ENCODE measurements at regions not wholly inside any gene's neighbourhood (a gene's known extent, or its start where the extent isn't known, plus 50 kb on each side); places are given as distances from the start of the nearest gene placed in this dataset.
A peak's percentile ranks its signal among the peaks of the same experiment; 100 is the strongest.
"Not testable (repeated sequence)": the region's sequence is repeated elsewhere in the genome, so short reads cannot be mapped to it uniquely, and the experiment has no call there.

- DNase-seq (ENCODE audit: low read depth), result no peak
Measured at GRCh38 chr4:18733961-18734360, 712.4 kb upstream of the LCORL start.

- DNase-seq (ENCODE audit: low read depth), result no peak
Measured at GRCh38 chr4:18722748-18723191, 701.2 kb upstream of the LCORL start.

DNA sequence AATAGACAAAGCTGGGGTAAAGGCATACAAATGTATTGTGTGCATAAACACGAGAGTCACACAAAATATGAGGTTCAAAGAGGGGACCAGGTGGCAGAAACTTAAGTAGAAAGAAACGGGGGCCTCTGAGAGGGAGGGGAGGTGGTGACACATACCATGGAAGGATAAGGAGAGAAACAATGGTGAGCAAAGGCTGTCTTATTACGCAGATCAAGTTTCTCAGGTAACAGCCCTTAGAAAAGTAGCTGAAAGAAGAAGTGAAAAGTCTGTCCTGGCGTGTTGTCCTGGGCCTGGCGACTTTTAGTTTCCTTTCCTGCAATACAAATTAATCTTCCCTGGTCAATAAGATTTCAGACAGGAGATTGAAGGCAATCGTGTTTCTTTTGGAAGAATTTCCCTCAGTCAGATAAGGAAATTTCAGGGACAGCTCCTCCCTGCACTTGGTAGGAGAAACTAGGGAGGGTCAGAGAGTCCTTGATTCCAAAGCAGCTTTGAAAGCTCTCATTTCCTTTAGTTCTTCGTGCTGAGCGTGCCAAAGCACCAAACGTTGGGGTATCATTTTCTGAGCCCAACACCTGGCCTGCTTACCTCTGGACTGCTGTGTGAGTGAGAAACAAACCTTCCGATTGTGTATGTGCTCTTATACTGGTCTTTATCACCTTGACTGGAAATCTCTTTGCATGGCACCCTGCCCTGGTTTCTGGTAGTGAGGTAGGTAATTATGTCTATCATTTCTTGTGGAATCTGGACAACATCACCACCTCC lies 676.7 kb upstream of the LCORL start:
- DNase-seq (ENCODE audit: low read depth), result no peak

- DNase-seq (ENCODE audit: low read depth), result no peak
Measured at GRCh38 chr4:18695733-18696527, 674.4 kb upstream of the LCORL start.

DNA sequence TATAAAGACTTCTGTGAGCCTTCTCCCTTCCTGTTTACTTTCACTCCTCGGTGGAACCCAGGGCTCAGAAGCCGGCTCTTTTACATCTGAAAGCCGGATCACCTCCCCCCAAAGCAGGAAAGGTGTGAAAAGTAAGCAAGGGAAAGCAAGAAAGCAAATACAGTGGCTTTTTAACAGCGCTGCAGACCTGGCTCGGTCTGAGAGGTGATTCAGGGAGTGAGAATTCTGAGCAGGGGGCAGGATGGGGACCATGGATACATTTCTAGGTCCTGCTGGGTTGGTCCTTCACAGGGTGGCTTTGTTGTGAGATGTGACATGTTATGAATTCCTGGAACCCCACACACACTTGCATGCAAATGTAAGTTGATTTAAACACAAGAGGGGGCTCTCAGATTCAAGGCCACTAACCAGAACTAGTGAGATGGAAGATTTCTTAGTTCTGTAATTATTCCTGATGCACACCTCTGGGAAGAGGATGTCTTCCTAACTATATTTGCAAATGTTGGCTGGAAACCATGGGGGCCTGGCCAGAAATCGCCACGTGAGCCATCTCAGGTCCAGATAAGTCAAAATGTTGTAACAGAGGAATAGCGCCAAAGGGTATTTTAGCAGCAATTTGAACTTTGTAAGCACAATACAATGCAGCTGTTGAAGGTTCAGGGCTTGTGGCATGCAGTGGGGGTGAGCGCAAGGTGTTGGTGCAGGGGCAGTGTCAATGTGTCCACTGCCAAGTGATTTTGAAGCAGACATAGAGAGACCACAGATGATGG lies 670.1 kb upstream of the LCORL start:
- DNase-seq (ENCODE audit: low read depth), result no peak

DNA sequence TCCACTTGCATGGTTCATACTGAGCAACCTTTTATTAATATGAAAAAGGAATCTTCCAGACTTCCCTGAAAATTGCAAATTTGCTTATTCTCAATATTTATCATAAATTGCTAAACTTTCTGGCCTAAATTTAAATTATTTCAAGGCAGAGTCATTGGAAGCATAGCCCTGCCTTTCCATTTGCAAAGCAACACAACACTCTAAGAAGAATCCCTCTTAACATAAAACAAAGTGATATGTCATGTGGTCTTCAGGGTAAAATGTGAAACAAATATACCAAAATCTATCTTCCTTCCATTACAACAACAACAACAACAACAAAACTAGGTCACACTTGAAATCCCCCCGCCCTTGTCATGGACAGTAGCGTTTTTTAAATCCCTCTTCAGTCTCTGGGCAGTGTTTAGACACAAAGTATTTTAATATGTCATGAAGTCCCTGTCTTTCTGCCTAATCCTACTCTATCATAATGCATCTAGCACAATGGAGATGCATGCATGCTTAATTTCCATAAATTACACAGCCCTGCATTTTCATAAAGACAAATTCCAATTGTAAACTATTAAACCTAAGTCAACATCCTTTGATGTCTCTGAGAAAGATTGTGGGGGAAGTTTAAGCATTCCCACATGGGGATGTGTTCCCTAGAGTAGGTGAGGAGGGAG lies 668.9 kb upstream of the LCORL start:
- DNase-seq (ENCODE audit: low read depth), result no peak

GRCh38 chr4:18689308-18690115 lies 668.0 kb upstream of the LCORL start:
- peak; percentile 3 for DNase-seq (ENCODE audit: low read depth)

DNA sequence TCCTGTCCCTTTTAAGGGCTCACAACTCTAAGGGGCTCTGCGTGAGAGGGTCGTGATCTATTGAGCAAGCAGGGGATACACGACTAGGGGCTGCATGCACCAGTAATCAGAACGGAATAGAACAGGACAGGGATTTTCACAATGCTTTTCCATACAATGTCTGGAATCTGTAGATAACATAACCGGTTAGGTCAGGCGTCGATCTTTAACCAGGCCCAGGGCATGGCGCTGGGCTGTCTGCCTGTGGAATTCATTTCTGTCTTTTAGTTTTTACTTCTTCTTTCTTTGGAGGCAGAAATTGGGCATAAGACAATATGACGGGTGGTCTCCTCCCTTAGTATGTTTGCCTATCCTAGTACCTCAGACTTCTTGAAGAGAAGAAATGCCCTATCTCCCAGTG lies 666.8 kb upstream of the LCORL start:
- DNase-seq (ENCODE audit: low read depth), result not testable (repeated sequence)

DNA sequence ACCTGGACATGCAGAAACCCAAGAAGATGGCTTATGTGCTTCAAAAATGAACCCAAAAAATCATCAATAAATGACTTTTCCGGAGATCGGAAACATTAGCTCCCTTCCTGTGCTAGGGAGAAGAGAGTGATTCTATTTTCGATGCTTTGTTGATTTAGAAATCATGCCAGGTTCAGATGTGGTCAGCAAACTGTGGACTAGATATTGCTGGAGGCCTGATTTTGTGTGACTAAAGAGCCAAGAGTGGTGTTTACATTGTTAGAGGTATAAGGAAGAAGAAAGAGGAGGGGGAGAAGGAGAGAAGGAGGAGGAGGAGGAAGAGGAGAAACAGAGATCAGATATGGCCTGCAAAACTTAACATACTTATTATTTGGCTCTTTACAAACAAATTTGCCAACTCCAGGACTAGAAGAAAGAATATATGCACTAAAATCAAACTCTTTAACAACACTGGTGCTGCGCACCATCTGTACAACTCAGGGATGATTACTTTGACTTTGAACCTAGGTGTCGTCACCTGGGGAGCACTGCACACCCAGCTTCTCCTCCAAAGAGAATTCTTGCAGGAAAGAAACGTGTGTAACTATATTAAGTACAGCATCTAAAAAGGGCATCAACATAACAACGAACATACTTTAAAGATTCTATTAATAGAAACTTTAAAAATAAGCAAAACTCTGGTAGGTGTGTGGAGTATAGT lies 664.9 kb upstream of the LCORL start:
- DNase-seq (ENCODE audit: low read depth), result no peak

GRCh38 chr4:18684932-18685331 lies 663.4 kb upstream of the LCORL start:
- DNase-seq (ENCODE audit: low read depth), result no peak

DNA sequence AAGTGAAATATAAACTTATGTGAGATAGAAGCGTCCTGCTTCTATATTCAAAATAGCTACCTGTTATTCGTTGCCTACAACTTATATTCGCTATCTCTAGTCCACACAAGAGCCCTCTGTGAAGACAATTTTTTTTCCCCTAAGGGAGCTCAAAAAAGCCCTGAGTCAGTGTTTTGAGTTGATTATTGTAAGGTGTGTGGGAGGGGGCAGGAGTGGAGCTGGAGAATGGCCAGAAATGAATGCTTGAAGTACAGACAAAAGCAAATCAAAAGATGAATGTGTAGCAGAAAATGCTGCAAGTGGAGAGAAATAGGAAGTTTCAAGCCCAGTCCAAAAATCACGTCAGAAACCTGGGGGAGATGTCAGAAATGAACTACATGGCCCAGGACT lies 655.0 kb upstream of the LCORL start:
- no peak for DNase-seq (ENCODE audit: low read depth)

- DNase-seq (ENCODE audit: low read depth), result no peak
Measured at GRCh38 chr4:18675586-18676525, 654.3 kb upstream of the LCORL start.

- DNase-seq (ENCODE audit: low read depth), result no peak
Measured at GRCh38 chr4:18670034-18670433, 648.5 kb upstream of the LCORL start.

GRCh38 chr4:18669390-18669789 lies 647.8 kb upstream of the LCORL start:
- no peak for DNase-seq (ENCODE audit: low read depth)

DNA sequence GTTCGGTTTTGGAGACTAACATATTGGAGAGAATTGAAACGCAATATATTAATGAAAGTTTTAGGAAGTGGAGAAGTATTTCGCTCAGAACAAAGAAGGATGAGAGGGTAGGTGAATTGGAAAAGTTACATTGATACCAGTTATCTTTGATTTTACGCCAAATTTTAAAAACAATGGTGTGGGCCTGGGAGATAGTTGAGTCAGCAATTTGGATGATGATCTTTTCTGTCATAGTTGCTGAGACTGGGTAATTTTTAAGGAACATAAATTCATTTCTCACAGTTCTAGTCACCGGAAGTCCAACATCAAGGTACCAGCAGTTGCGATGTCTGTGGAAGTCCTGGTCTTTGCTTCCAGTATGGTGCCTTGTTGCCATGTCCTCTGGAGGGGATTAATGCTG lies 644.8 kb upstream of the LCORL start:
- DNase-seq (ENCODE audit: low read depth), result no peak

GRCh38 chr4:18664171-18664570 lies 642.6 kb upstream of the LCORL start:
- no peak for DNase-seq (ENCODE audit: low read depth)

DNA sequence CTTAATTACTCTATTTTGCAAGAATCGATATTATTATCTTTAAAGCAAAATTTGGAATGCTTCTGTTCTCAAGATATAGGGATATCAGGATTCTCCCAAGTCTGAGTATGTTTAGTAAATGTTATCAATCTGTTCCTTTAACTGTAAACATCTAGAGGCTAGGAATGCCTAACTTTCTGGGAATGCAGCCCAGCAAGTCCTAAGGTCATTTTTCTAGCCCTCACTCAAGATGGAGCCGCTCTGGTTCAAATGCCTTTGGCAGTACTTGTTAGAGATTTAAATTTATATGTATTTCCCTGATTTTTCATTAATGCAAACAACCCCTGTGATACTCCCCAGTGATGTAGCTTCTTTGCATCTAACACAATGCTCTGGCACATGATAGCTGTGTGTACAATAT lies 623.8 kb upstream of the LCORL start:
- DNase-seq (ENCODE audit: low read depth), result no peak

DNA sequence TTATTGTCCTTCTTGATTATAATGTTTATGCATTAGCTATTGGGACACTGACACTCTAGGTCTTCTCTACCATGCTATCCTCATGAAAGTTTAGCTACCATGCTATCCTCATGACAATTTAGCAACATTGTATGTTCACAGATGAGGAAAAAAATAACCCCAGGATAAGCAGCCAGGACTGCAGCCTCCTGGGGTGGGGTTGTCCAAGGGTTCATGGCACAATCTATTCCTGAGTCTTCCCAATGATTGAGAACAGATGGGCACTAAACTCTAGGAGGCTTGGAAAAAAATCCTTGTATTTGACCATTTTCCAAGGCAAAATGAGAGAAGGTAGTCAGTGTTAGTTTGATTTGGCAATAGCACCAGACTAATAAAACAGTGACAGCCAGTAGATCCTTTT lies 619.8 kb upstream of the LCORL start:
- DNase-seq (ENCODE audit: low read depth), result no peak

GRCh38 chr4:18638031-18638430 lies 616.5 kb upstream of the LCORL start:
- no peak for DNase-seq (ENCODE audit: low read depth)
